ENCODE measurements at regions not wholly inside any gene's neighbourhood (a gene's known extent, or its start where the extent isn't known, plus 50 kb on each side); places are given as distances from the start of the nearest gene placed in this dataset.

GRCh38 chr5:168002116-168002515 lies 289.3 kb upstream of the WWC1 start:
- no peaks in the 10 kb centered on the region for H3K4me1 ChIP-seq (ENCODE audit: control insufficient read depth in 3 of 3, insufficient read depth in 3 of 3, low read length in 3 of 3)
- H3K27me3 ChIP-seq (ENCODE audit: control insufficient read depth in 3 of 3, insufficient read depth in 3 of 3, low read length in 3 of 3): no peaks in the 10 kb centered on the region
- no peaks in the 10 kb centered on the region for H3K9me3 ChIP-seq (ENCODE audit: control insufficient read depth in 3 of 3, low read length in 3 of 3)
- no peaks in the 10 kb centered on the region for H3K36me3 ChIP-seq (ENCODE audit: control insufficient read depth in 3 of 3, insufficient read depth in 3 of 3, low read length in 3 of 3)
- no peak overlapping the region for H3K9ac ChIP-seq (ENCODE audit: low read depth in 1 of 3, low read length in 3 of 3)
- no peak overlapping the region for H3K4me3 ChIP-seq (ENCODE audit: low read length in 3 of 3)
- no peak overlapping the region for H3K27ac ChIP-seq (ENCODE audit: low read depth, low read length)

- Histone ChIP-seq H3K4me1 (ENCODE audit: control insufficient read depth in 3 of 3, insufficient read depth in 3 of 3, low read length in 3 of 3) (no peaks in the 10 kb centered on the region), H3K9ac (ENCODE audit: low read depth in 1 of 3, low read length in 3 of 3) (no peak overlapping the region), H3K27ac (ENCODE audit: low read depth, low read length) (no peak overlapping the region), H3K27me3 (ENCODE audit: control insufficient read depth in 3 of 3, insufficient read depth in 3 of 3, low read length in 3 of 3) (no peaks in the 10 kb centered on the region), H3K9me3 (ENCODE audit: control insufficient read depth in 3 of 3, low read length in 3 of 3) (no peaks in the 10 kb centered on the region), H3K4me3 (ENCODE audit: low read length in 3 of 3) (no peak overlapping the region), H3K36me3 (ENCODE audit: control insufficient read depth in 3 of 3, insufficient read depth in 3 of 3, low read length in 3 of 3) (no peaks in the 10 kb centered on the region)
Observed at GRCh38 chr5:168005093-168005492, 286.4 kb upstream of the WWC1 start.

- Histone ChIP-seq H3K4me3 (ENCODE audit: low read length in 3 of 3) (no peak overlapping the region), H3K4me1 (ENCODE audit: control insufficient read depth in 3 of 3, insufficient read depth in 3 of 3, low read length in 3 of 3) (no peaks in the 10 kb centered on the region), H3K9me3 (ENCODE audit: control insufficient read depth in 3 of 3, low read length in 3 of 3) (no peaks in the 10 kb centered on the region), H3K27me3 (ENCODE audit: control insufficient read depth in 3 of 3, insufficient read depth in 3 of 3, low read length in 3 of 3) (no peaks in the 10 kb centered on the region), H3K9ac (ENCODE audit: low read depth in 1 of 3, low read length in 3 of 3) (no peak overlapping the region), H3K27ac (ENCODE audit: low read depth, low read length) (no peak overlapping the region), H3K36me3 (ENCODE audit: control insufficient read depth in 3 of 3, insufficient read depth in 3 of 3, low read length in 3 of 3) (no peaks in the 10 kb centered on the region)
Observed at GRCh38 chr5:168005936-168006335, 285.5 kb upstream of the WWC1 start.

GRCh38 chr5:168006456-168007130 lies 284.9 kb upstream of the WWC1 start:
- Histone ChIP-seq H3K4me1 (ENCODE audit: control insufficient read depth in 3 of 3, insufficient read depth in 3 of 3, low read length in 3 of 3) (no peaks in the 10 kb centered on the region), H3K9me3 (ENCODE audit: control insufficient read depth in 3 of 3, low read length in 3 of 3) (no peaks in the 10 kb centered on the region), H3K27ac (ENCODE audit: low read depth, low read length) (no peak overlapping the region), H3K4me3 (ENCODE audit: low read length in 3 of 3) (no peak overlapping the region), H3K9ac (ENCODE audit: low read depth in 1 of 3, low read length in 3 of 3) (no peak overlapping the region), H3K27me3 (ENCODE audit: control insufficient read depth in 3 of 3, insufficient read depth in 3 of 3, low read length in 3 of 3) (no peaks in the 10 kb centered on the region), H3K36me3 (ENCODE audit: control insufficient read depth in 3 of 3, insufficient read depth in 3 of 3, low read length in 3 of 3) (no peaks in the 10 kb centered on the region)

DNA sequence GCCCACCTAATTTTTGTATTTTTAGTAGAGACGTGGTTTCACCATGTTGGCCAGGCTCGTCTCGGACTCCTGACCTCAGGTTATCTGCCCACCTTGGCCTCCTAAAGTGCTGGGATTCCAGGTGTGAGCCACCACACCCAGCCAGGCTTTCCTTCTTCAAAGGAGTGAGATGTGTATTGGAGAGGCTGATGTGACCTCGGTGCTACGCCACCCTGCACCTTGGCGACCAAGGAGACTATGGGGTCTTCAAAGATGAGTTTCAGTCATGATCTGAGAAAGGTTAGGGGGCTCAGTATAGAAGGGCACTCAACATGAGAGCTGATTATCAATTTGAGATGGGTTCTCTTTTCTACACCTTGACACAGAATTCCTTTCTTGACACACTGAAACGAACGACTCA lies 284.2 kb upstream of the WWC1 start:
- H3K9ac ChIP-seq (ENCODE audit: low read depth in 1 of 3, low read length in 3 of 3): no peak overlapping the region
- no peaks in the 10 kb centered on the region for H3K36me3 ChIP-seq (ENCODE audit: control insufficient read depth in 3 of 3, insufficient read depth in 3 of 3, low read length in 3 of 3)
- no peak overlapping the region for H3K4me3 ChIP-seq (ENCODE audit: low read length in 3 of 3)
- H3K27ac ChIP-seq (ENCODE audit: low read depth, low read length): no peak overlapping the region
- no peaks in the 10 kb centered on the region for H3K27me3 ChIP-seq (ENCODE audit: control insufficient read depth in 3 of 3, insufficient read depth in 3 of 3, low read length in 3 of 3)
- no peaks in the 10 kb centered on the region for H3K4me1 ChIP-seq (ENCODE audit: control insufficient read depth in 3 of 3, insufficient read depth in 3 of 3, low read length in 3 of 3)
- no peaks in the 10 kb centered on the region for H3K9me3 ChIP-seq (ENCODE audit: control insufficient read depth in 3 of 3, low read length in 3 of 3)

DNA sequence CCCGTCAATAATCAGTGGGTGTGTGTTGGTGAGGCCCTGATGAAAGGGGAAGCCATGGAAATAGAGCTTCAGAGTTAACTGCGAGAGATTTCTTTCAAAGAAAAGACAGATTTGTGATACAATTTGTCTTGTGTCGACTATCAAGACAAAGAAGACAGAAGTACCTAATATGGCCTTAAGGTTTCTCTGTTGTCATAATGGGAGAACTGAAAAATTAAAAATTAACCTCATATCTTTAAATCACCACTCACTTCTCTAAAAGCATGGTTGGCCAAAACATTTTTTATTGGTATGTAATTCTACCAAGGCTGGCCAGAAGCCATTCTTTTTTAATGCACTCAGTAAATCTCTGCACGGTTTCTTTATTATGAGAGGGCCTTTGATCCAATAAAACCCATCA lies 282.9 kb upstream of the WWC1 start:
- Histone ChIP-seq H3K9me3 (ENCODE audit: control insufficient read depth in 3 of 3, low read length in 3 of 3) (no peaks in the 10 kb centered on the region), H3K4me3 (ENCODE audit: low read length in 3 of 3) (no peak overlapping the region), H3K4me1 (ENCODE audit: control insufficient read depth in 3 of 3, insufficient read depth in 3 of 3, low read length in 3 of 3) (no peaks in the 10 kb centered on the region), H3K9ac (ENCODE audit: low read depth in 1 of 3, low read length in 3 of 3) (no peak overlapping the region), H3K36me3 (ENCODE audit: control insufficient read depth in 3 of 3, insufficient read depth in 3 of 3, low read length in 3 of 3) (no peaks in the 10 kb centered on the region), H3K27me3 (ENCODE audit: control insufficient read depth in 3 of 3, insufficient read depth in 3 of 3, low read length in 3 of 3) (no peaks in the 10 kb centered on the region), H3K27ac (ENCODE audit: low read depth, low read length) (no peak overlapping the region)

GRCh38 chr5:168011096-168011495 lies 280.3 kb upstream of the WWC1 start:
- Histone ChIP-seq H3K27me3 (ENCODE audit: control insufficient read depth in 3 of 3, insufficient read depth in 3 of 3, low read length in 3 of 3) (no peaks in the 10 kb centered on the region), H3K4me1 (ENCODE audit: control insufficient read depth in 3 of 3, insufficient read depth in 3 of 3, low read length in 3 of 3) (no peaks in the 10 kb centered on the region), H3K9ac (ENCODE audit: low read depth in 1 of 3, low read length in 3 of 3) (no peak overlapping the region), H3K36me3 (ENCODE audit: control insufficient read depth in 3 of 3, insufficient read depth in 3 of 3, low read length in 3 of 3) (no peaks in the 10 kb centered on the region), H3K27ac (ENCODE audit: low read depth, low read length) (no peak overlapping the region), H3K9me3 (ENCODE audit: control insufficient read depth in 3 of 3, low read length in 3 of 3) (no peaks in the 10 kb centered on the region), H3K4me3 (ENCODE audit: low read length in 3 of 3) (no peak overlapping the region)

DNA sequence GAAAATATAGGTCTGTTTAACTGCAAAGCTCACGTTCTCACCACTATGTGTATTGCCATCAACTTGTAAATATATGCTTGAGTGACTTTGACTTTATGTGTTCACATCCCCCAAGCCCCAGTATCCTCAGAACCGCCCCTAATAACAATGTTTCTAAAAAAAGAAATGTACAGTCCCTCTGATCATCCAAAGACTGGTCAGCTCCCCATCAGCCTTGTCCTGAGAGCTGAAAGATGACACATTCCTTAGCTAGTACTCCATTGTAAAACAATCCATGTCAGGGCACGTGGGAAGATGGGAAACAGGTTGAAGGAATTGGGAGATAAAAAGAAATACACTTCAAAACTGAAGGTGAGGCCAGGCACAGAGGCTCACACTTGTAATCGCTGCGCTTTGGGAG lies 279.4 kb upstream of the WWC1 start:
- Histone ChIP-seq H3K27ac (ENCODE audit: low read depth, low read length) (no peak overlapping the region), H3K27me3 (ENCODE audit: control insufficient read depth in 3 of 3, insufficient read depth in 3 of 3, low read length in 3 of 3) (no peaks in the 10 kb centered on the region), H3K9ac (ENCODE audit: low read depth in 1 of 3, low read length in 3 of 3) (no peak overlapping the region), H3K36me3 (ENCODE audit: control insufficient read depth in 3 of 3, insufficient read depth in 3 of 3, low read length in 3 of 3) (no peaks in the 10 kb centered on the region), H3K4me1 (ENCODE audit: control insufficient read depth in 3 of 3, insufficient read depth in 3 of 3, low read length in 3 of 3) (no peaks in the 10 kb centered on the region), H3K4me3 (ENCODE audit: low read length in 3 of 3) (no peak overlapping the region), H3K9me3 (ENCODE audit: control insufficient read depth in 3 of 3, low read length in 3 of 3) (no peaks in the 10 kb centered on the region)

- H3K36me3 ChIP-seq (ENCODE audit: control insufficient read depth in 3 of 3, insufficient read depth in 3 of 3, low read length in 3 of 3): no peaks in the 10 kb centered on the region
- no peaks in the 10 kb centered on the region for H3K27me3 ChIP-seq (ENCODE audit: control insufficient read depth in 3 of 3, insufficient read depth in 3 of 3, low read length in 3 of 3)
- H3K9me3 ChIP-seq (ENCODE audit: control insufficient read depth in 3 of 3, low read length in 3 of 3): no peaks in the 10 kb centered on the region
- no peak overlapping the region for H3K27ac ChIP-seq (ENCODE audit: low read depth, low read length)
- H3K4me1 ChIP-seq (ENCODE audit: control insufficient read depth in 3 of 3, insufficient read depth in 3 of 3, low read length in 3 of 3): no peaks in the 10 kb centered on the region
- H3K4me3 ChIP-seq (ENCODE audit: low read length in 3 of 3): no peak overlapping the region
- no peak overlapping the region for H3K9ac ChIP-seq (ENCODE audit: low read depth in 1 of 3, low read length in 3 of 3)
Observed at GRCh38 chr5:168013546-168013945, 277.9 kb upstream of the WWC1 start.

DNA sequence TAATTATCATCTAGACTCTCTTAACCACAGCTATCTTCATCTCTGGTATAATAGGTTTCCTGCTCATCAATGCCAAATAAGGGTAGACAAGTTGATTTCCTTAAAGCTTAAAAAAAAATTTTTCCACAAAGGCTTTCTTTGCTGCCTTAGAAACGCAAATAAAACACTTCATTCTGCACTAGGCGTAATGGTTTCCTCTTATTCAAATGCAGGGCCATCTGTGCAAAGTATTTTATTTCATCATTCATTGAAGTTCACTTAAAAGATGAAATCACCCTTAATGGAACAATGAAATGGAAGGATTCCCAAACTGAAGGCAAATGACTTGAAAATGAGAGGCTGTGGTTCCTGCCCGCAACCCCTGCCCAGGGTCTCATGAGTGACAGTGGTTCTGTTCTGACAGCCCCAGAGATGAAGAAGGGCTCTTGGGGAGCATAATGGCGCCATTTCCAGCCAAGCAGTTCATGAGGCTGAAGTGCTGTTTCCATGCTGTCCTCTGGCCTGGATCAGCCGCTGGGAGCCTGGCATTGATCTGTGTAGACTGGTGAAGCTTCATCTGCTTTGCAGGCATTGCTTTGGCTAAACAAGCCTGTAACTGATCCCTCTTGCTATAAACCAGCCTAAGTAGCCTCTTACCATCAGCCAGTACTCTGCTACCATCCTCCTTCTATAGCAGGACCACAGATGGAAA lies 276.9 kb upstream of the WWC1 start:
- Histone ChIP-seq H3K36me3 (ENCODE audit: control insufficient read depth in 3 of 3, insufficient read depth in 3 of 3, low read length in 3 of 3) (no peaks in the 10 kb centered on the region), H3K27me3 (ENCODE audit: control insufficient read depth in 3 of 3, insufficient read depth in 3 of 3, low read length in 3 of 3) (no peaks in the 10 kb centered on the region), H3K27ac (ENCODE audit: low read depth, low read length) (no peak overlapping the region), H3K4me1 (ENCODE audit: control insufficient read depth in 3 of 3, insufficient read depth in 3 of 3, low read length in 3 of 3) (no peaks in the 10 kb centered on the region), H3K9me3 (ENCODE audit: control insufficient read depth in 3 of 3, low read length in 3 of 3) (no peaks in the 10 kb centered on the region), H3K4me3 (ENCODE audit: low read length in 3 of 3) (no peak overlapping the region), H3K9ac (ENCODE audit: low read depth in 1 of 3, low read length in 3 of 3) (no peak overlapping the region)

All from skeletal muscle tissue (tissue), 3 donors.